ENCODE measurements at regions not wholly inside any gene's neighbourhood (a gene's known extent, or its start where the extent isn't known, plus 50 kb on each side); places are given as distances from the start of the nearest gene placed in this dataset.
A peak's percentile ranks its signal among the peaks of the same experiment; 100 is the strongest.

DNA sequence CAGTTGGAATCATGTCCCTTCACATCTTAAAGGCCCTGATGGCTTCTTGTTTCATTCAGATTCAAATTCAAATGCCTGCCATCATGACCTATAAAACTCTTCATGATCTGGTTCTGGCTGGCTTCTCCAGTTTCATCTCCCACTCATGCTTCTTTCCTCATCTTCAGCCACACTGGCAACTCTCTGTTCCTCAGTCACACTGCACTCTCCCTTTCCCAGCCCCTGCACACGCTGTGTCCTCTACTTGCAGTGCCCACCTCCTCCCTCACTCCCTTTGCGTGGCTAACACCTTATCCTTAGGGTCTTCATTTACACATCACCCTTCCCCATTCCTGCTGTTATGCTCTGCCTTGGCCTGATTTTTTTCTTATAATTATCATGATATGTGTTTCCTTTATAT is 120.6 kb upstream of the LMO4 start:
- H3K9me3 ChIP-seq (replicated peaks; ENCODE audit: low read length) = no peaks in the 10 kb centered on the region
- no peak overlapping the region for H3K9ac ChIP-seq (ENCODE audit: low read depth, low read length)
- no peak overlapping the region for H3K4me2 ChIP-seq (ENCODE audit: low read length)
- peaks cover 6% of the 10 kb centered on the region for H3K4me1 ChIP-seq (ENCODE audit: control insufficient read depth, insufficient read depth, low read length)
- no peaks in the 10 kb centered on the region for H3K36me3 ChIP-seq (ENCODE audit: insufficient read depth, low read length)
- no peaks in the 10 kb centered on the region for H3K27me3 ChIP-seq (ENCODE audit: control insufficient read depth, insufficient read depth, low read length)
- H3K4me3 ChIP-seq (ENCODE audit: low read length) = no peak overlapping the region

DNA sequence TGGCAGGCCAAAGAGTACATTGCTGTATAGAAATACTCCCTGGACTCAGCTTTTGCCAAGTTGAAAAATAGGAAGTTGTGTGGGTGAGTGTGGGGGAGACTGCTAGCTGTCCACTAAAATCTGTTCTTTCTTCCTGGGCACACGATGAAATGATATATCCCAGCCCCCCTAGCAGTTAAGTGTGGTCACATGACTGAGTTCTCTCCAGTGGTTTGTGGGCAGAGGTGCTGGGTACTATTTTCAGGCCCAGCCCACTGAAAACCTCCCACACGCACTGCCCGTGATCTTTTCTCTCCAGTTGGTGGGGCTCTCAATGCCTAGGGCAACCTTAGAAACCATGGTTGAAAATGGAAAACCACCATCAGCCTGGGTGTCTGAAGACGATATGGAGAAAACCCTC is 119.7 kb upstream of the LMO4 start:
- Histone ChIP-seq H3K4me1 (ENCODE audit: control insufficient read depth, insufficient read depth, low read length) (peaks cover 6% of the 10 kb centered on the region), H3K27me3 (ENCODE audit: control insufficient read depth, insufficient read depth, low read length) (peaks cover 4% of the 10 kb centered on the region), H3K4me3 (ENCODE audit: low read length) (no peak overlapping the region), H3K4me2 (ENCODE audit: low read length) (no peak overlapping the region), H3K9me3 (replicated peaks; ENCODE audit: low read length) (no peaks in the 10 kb centered on the region), H3K9ac (ENCODE audit: low read depth, low read length) (no peak overlapping the region), H3K36me3 (ENCODE audit: insufficient read depth, low read length) (no peaks in the 10 kb centered on the region)

- Histone ChIP-seq H3K4me2 (ENCODE audit: low read length) (no peak overlapping the region), H3K9ac (ENCODE audit: low read depth, low read length) (no peak overlapping the region), H3K4me1 (ENCODE audit: control insufficient read depth, insufficient read depth, low read length) (no peaks in the 10 kb centered on the region), H3K9me3 (replicated peaks; ENCODE audit: low read length) (no peaks in the 10 kb centered on the region), H3K36me3 (ENCODE audit: insufficient read depth, low read length) (no peaks in the 10 kb centered on the region), H3K27me3 (ENCODE audit: control insufficient read depth, insufficient read depth, low read length) (peaks cover 4% of the 10 kb centered on the region), H3K4me3 (ENCODE audit: low read length) (no peak overlapping the region)
Observed at GRCh38 chr1:87210151-87210550, 118.5 kb upstream of the LMO4 start.

DNA sequence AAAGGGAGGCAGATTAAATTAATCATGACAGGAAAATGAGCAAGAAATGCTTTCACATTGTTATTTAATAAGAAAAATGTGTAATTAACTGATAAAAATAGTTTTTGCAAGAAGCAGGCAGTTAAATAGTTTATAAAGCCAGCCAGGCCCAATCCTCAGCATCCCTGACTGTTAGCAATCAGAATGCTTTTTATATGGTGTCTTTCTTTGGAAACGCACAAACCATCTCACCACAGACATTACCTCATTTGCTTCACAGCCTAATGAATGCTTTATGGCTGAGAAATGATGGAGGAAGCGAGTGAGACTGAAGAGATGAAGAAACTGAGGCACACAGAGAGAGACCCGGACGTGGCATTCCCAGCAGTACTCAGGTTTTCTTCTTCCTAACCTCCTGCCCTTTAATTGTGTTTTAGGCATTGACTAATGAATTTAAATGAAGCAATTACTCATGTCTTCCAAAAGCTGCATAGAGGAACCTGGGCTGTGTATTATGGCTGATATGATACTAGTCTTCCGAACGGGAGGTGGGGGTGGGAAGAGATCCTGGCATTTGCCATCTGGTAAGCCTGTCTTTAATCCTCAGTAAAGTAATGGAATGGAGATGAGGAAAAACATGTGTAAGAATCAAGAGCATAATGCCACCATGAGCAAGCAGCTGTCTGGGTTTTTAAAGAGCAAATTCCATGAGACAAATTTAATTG is 116.1 kb upstream of the LMO4 start:
- Histone ChIP-seq H3K4me1 (ENCODE audit: control insufficient read depth, insufficient read depth, low read length) (no peaks in the 10 kb centered on the region), H3K9ac (ENCODE audit: low read depth, low read length) (no peak overlapping the region), H3K9me3 (replicated peaks; ENCODE audit: low read length) (no peaks in the 10 kb centered on the region), H3K36me3 (ENCODE audit: insufficient read depth, low read length) (no peaks in the 10 kb centered on the region), H3K27me3 (ENCODE audit: control insufficient read depth, insufficient read depth, low read length) (peaks cover 4% of the 10 kb centered on the region), H3K4me3 (ENCODE audit: low read length) (no peak overlapping the region), H3K4me2 (ENCODE audit: low read length) (no peak overlapping the region)

- no peak overlapping the region for H3K4me2 ChIP-seq (ENCODE audit: low read length)
- H3K4me1 ChIP-seq (ENCODE audit: control insufficient read depth, insufficient read depth, low read length) = no peaks in the 10 kb centered on the region
- H3K36me3 ChIP-seq (ENCODE audit: insufficient read depth, low read length) = no peaks in the 10 kb centered on the region
- H3K27me3 ChIP-seq (ENCODE audit: control insufficient read depth, insufficient read depth, low read length) = peaks cover 4% of the 10 kb centered on the region
- H3K9ac ChIP-seq (ENCODE audit: low read depth, low read length) = no peak overlapping the region
- H3K4me3 ChIP-seq (ENCODE audit: low read length) = no peak overlapping the region
- no peaks in the 10 kb centered on the region for H3K9me3 ChIP-seq (replicated peaks; ENCODE audit: low read length)
Observed at GRCh38 chr1:87213135-87213515, 115.6 kb upstream of the LMO4 start.

DNA sequence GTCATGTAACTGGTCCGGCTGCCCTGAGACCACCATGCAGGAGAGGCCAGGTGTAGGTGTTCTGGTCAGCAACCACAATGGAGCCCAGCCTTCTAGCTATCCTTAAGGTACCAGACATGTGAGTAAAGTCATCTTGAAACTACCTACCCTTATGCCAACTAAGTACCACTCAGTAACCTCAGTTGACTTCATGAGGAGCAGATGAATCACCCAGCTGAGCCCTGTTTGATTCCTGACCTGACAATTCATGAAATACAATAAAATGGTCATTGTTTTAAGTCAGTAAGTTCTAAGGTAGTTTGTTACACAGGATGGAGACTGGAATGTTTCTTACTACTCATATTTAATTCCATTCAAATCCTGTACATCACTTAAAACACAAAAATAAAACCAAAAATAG is 113.1 kb upstream of the LMO4 start:
- H3K9me3 ChIP-seq (replicated peaks; ENCODE audit: low read length) = no peaks in the 10 kb centered on the region
- H3K36me3 ChIP-seq (ENCODE audit: insufficient read depth, low read length) = no peaks in the 10 kb centered on the region
- H3K4me1 ChIP-seq (ENCODE audit: control insufficient read depth, insufficient read depth, low read length) = no peaks in the 10 kb centered on the region
- H3K4me2 ChIP-seq (ENCODE audit: low read length) = no peak overlapping the region
- H3K4me3 ChIP-seq (ENCODE audit: low read length) = no peak overlapping the region
- H3K9ac ChIP-seq (ENCODE audit: low read depth, low read length) = no peak overlapping the region
- H3K27me3 ChIP-seq (ENCODE audit: control insufficient read depth, insufficient read depth, low read length) = peaks cover 4% of the 10 kb centered on the region

- H3K27me3 ChIP-seq (ENCODE audit: control insufficient read depth, insufficient read depth, low read length) = no peaks in the 10 kb centered on the region
- H3K4me2 ChIP-seq (ENCODE audit: low read length) = no peak overlapping the region
- H3K9me3 ChIP-seq (replicated peaks; ENCODE audit: low read length) = no peaks in the 10 kb centered on the region
- no peak overlapping the region for H3K4me3 ChIP-seq (ENCODE audit: low read length)
- H3K9ac ChIP-seq (ENCODE audit: low read depth, low read length) = no peak overlapping the region
- peaks cover under 1% of the 10 kb centered on the region for H3K4me1 ChIP-seq (ENCODE audit: control insufficient read depth, insufficient read depth, low read length)
- no peaks in the 10 kb centered on the region for H3K36me3 ChIP-seq (ENCODE audit: insufficient read depth, low read length)
Observed at GRCh38 chr1:87218618-87219017, 110.1 kb upstream of the LMO4 start.

- no peaks in the 10 kb centered on the region for H3K36me3 ChIP-seq (ENCODE audit: insufficient read depth, low read length)
- no peaks in the 10 kb centered on the region for H3K27me3 ChIP-seq (ENCODE audit: control insufficient read depth, insufficient read depth, low read length)
- H3K9me3 ChIP-seq (replicated peaks; ENCODE audit: low read length) = no peaks in the 10 kb centered on the region
- no peak overlapping the region for H3K4me2 ChIP-seq (ENCODE audit: low read length)
- H3K9ac ChIP-seq (ENCODE audit: low read depth, low read length) = no peak overlapping the region
- H3K4me1 ChIP-seq (ENCODE audit: control insufficient read depth, insufficient read depth, low read length) = peaks cover 5% of the 10 kb centered on the region
- no peak overlapping the region for H3K4me3 ChIP-seq (ENCODE audit: low read length)
Observed at GRCh38 chr1:87219141-87219540, 109.5 kb upstream of the LMO4 start.

DNA sequence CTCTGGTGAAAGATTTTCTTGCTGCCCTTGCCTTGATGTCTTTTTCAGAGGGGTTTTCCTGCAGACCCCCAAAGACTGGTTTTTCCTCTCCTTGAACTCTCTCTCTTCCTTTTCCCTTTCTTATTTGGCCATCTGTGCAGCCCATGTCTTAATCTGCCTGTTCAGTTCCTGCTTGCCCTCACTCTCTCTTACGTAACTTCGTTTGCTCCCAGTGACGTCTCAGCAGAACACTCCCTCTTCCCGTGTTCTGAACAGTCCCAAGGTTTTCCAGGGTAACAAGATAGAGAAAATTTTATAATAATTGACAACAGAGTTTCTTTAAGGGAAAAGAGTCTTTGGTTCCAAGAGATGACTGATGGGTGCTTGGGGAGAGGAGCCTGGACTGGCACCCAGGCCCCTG is 109.1 kb upstream of the LMO4 start:
- no peaks in the 10 kb centered on the region for H3K9me3 ChIP-seq (replicated peaks; ENCODE audit: low read length)
- no peaks in the 10 kb centered on the region for H3K36me3 ChIP-seq (ENCODE audit: insufficient read depth, low read length)
- no peak overlapping the region for H3K4me3 ChIP-seq (ENCODE audit: low read length)
- H3K27me3 ChIP-seq (ENCODE audit: control insufficient read depth, insufficient read depth, low read length) = no peaks in the 10 kb centered on the region
- H3K4me1 ChIP-seq (ENCODE audit: control insufficient read depth, insufficient read depth, low read length) = peaks cover 8% of the 10 kb centered on the region
- H3K9ac ChIP-seq (ENCODE audit: low read depth, low read length) = no peak overlapping the region
- H3K4me2 ChIP-seq (ENCODE audit: low read length) = no peak overlapping the region

GRCh38 chr1:87220993-87221392 is 107.7 kb upstream of the LMO4 start:
- no peak overlapping the region for H3K4me2 ChIP-seq (ENCODE audit: low read length)
- peaks cover 21% of the 10 kb centered on the region for H3K4me1 ChIP-seq (ENCODE audit: control insufficient read depth, insufficient read depth, low read length)
- H3K9me3 ChIP-seq (replicated peaks; ENCODE audit: low read length) = no peaks in the 10 kb centered on the region
- no peak overlapping the region for H3K9ac ChIP-seq (ENCODE audit: low read depth, low read length)
- no peaks in the 10 kb centered on the region for H3K36me3 ChIP-seq (ENCODE audit: insufficient read depth, low read length)
- H3K4me3 ChIP-seq (ENCODE audit: low read length) = no peak overlapping the region
- H3K27me3 ChIP-seq (ENCODE audit: control insufficient read depth, insufficient read depth, low read length) = no peaks in the 10 kb centered on the region

DNA sequence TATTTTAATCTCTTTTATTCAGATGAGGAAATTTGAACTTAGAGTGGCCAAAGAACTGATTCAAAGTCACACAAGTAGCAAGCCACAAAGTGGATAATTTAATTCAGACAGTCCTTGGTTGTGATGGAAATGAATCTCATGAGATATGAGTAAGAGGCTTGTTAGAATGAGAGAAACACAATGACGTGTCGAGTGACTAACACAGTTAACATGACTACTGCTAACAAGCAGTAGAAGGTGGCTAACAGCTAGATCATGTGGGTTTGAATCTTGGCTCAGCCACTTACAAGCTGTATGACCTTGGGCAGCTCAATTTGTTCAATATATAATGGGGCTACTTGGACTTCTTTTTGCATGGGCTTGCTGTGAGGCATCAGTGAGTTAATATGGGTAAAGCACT is 104.5 kb upstream of the LMO4 start:
- Histone ChIP-seq H3K9me3 (replicated peaks; ENCODE audit: low read length) (no peaks in the 10 kb centered on the region), H3K4me3 (ENCODE audit: low read length) (no peak overlapping the region), H3K4me2 (ENCODE audit: low read length) (peak overlapping the region; percentile 13), H3K4me1 (ENCODE audit: control insufficient read depth, insufficient read depth, low read length) (peaks cover 32% of the 10 kb centered on the region), H3K36me3 (ENCODE audit: insufficient read depth, low read length) (no peaks in the 10 kb centered on the region), H3K27me3 (ENCODE audit: control insufficient read depth, insufficient read depth, low read length) (no peaks in the 10 kb centered on the region), H3K9ac (ENCODE audit: low read depth, low read length) (no peak overlapping the region)

DNA sequence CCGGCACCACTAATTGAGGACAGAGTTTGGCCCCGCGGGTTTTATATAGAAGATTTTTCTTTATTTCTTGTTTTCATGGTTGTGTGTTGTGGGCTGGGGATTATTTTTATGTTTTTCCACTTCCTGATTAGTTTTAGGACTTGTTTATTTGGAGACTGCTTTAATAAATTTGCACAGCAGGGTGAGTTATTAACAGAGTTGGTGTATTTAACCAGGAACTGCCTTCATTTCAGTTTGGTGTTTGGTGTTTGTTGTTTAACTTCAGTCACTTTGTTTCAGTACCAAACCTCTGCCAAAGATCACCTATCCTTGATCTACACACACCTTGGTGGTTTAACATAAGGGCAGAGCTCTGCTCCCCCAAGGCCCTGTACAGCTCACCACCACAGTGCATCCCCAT is 103.5 kb upstream of the LMO4 start:
- Histone ChIP-seq H3K9ac (ENCODE audit: low read depth, low read length) (no peak overlapping the region), H3K27me3 (ENCODE audit: control insufficient read depth, insufficient read depth, low read length) (no peaks in the 10 kb centered on the region), H3K4me2 (ENCODE audit: low read length) (no peak overlapping the region), H3K4me1 (ENCODE audit: control insufficient read depth, insufficient read depth, low read length) (peaks cover 32% of the 10 kb centered on the region), H3K36me3 (ENCODE audit: insufficient read depth, low read length) (no peaks in the 10 kb centered on the region), H3K9me3 (replicated peaks; ENCODE audit: low read length) (no peaks in the 10 kb centered on the region), H3K4me3 (ENCODE audit: low read length) (no peak overlapping the region)
